GM12865 (cell line): ENCODE measurements at regions not wholly inside any gene's neighbourhood (a gene's known extent, or its start where the extent isn't known, plus 50 kb on each side); places are given as distances from the start of the nearest gene placed in this dataset.

ENCODE experiments used
- DNase-seq: peaks from one replicate; pipeline ENCODE4 v3.0.0; 2010; ENCODE audit warnings: low read depth
- H3K4me3 ChIP-seq: 2 replicates; pipeline ENCODE4 v1.5.1; 2011; ENCODE audit warnings: mild to moderate bottlenecking, low read depth, low read length, control low read depth
- CTCF ChIP-seq: IDR thresholded peaks from 2 replicates; pipeline ENCODE4 v1.5.1; 2011; ENCODE audit warnings: low read length, control low read depth, low read depth, inconsistent platforms; ENCODE audit not compliant: insufficient read depth; ENCODE audit errors: missing control alignments

- no peak overlapping the region for H3K4me3 ChIP-seq
- no peak for DNase-seq
- TF ChIP-seq CTCF: no peak
Measured at GRCh38 chr11:129722529-129722928, 93.1 kb upstream of the TMEM45B start.

- no peak for TF ChIP-seq CTCF
- no peak for DNase-seq
- no peak overlapping the region for H3K4me3 ChIP-seq
Measured at GRCh38 chr11:129723146-129723760, 92.4 kb upstream of the TMEM45B start.

DNA sequence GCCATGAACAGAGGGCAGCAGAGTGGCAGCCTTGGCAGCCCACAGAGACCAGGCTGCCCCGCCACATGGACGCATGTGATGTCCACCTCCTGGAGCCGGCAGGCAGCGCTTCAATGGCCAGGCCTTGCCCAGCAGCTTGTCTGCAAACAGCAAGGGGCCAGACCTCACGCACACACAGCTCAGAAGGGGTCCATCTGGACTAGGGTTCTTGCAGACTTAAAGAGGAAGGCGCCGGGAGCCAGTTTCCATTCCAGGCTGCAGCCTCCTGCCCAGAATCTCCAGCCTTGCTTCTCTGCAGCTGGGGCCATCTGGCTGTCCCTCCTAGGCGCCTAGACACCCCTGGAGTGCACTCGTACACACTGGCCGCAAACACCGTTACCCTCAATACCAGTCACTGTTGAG, 91.9 kb upstream of the TMEM45B start:
- no peak for TF ChIP-seq CTCF
- no peak for DNase-seq
- H3K4me3 ChIP-seq: no peak overlapping the region

DNA sequence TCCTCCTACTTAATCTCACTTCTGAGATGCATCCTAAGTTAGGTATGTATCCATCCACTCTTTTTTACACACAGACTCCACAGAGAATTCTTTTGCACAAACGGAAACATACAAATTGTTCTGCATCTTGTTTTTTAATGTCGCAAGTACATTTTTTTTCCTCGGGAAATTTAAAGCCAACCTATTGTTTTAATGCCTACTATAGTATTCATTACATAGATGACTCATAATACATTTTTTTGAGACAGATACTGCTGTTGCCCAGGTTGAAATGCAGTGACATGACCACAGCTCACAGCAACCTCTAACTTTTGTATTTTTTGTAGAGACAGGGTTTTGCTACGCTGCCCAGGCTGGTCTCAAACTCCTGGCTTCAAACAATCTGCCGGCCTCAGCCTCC, 90.8 kb upstream of the TMEM45B start:
- no peak for DNase-seq
- TF ChIP-seq CTCF: no peak
- no peak overlapping the region for H3K4me3 ChIP-seq

DNA sequence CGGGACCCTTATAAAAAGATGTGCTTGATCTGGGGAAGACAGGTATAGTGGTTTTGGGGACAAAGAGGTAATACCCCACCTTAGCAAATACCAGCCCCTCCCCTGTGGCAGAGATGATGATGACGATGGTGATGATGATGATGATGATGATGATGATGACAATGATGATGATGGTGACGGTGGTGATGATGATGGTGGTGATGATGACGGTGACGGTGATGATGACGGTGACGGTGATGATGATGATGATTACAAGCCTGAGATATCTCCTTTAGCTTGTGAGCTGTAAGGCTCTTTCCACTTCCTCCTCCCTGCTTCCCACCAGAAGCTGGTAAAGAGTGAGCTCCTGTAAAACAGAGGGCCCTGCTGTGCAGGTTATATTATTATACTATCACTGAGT, 89.5 kb upstream of the TMEM45B start:
- no peak for TF ChIP-seq CTCF
- H3K4me3 ChIP-seq: no peak overlapping the region
- no peak for DNase-seq

DNA sequence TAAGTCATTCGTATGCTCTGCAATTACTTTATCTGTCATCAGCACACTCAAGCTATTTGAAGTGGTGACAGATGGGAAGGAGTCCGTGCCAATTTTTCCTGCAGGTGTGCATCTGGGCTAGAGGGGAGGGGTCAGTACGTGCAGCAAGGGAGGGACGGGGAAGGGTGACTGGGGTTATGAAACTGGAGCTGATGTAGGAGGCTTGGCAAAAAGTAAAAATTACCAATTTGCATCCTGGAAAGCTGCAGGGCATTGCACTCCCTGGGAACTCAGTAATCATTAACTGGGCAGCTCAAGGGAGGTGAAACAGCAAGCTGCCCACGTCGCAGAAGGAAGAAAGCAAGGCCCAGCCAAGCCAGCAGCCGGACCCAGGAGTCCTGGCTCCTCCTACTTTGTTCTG, 87.1 kb upstream of the TMEM45B start:
- no peak for TF ChIP-seq CTCF
- DNase-seq: no peak
- no peak overlapping the region for H3K4me3 ChIP-seq

- TF ChIP-seq CTCF: no peak
- H3K4me3 ChIP-seq: no peak overlapping the region
- DNase-seq: no peak
Measured at GRCh38 chr11:129729216-129729615, 86.4 kb upstream of the TMEM45B start.
